Upper lobe of right lung (tissue), 1 donor: ENCODE measurements at regions not wholly inside any gene's neighbourhood (a gene's known extent, or its start where the extent isn't known, plus 50 kb on each side); places are given as distances from the start of the nearest gene placed in this dataset.

Experiments used
- ATAC-seq: fragments of 200-7000 bp; cut with Tn5 transposase; one replicate; pipeline ENCODE4 v1.9.1; 2020; ENCODE audit warnings: mild to moderate bottlenecking, moderate library complexity
- DNase-seq: peaks from one replicate; pipeline ENCODE4 v3.0.0-alpha.2; 2020
- H3K27ac ChIP-seq: fragments of 200-600 bp; one replicate; pipeline ENCODE4 v1.8.0; 2022
- H3K27me3 ChIP-seq: fragments of 200-600 bp; one replicate; pipeline ENCODE4 v1.8.0; 2022; ENCODE audit warnings: mild to moderate bottlenecking
- H3K36me3 ChIP-seq: fragments of 200-600 bp; one replicate; pipeline ENCODE4 v1.8.0; 2022
- H3K4me1 ChIP-seq: fragments of 200-600 bp; one replicate; pipeline ENCODE4 v1.8.0; 2022
- H3K4me3 ChIP-seq: fragments of 200-600 bp; one replicate; pipeline ENCODE4 v1.8.0; 2022; ENCODE audit warnings: mild to moderate bottlenecking
- H3K9me3 ChIP-seq: fragments of 200-600 bp; one replicate; pipeline ENCODE4 v1.8.0; 2022
- intact Hi-C: fragments of 100-400 bp; cut with DNase I; formaldehyde crosslinking; loops from one replicate; pipeline ENCODE4 v1.11.0; 2022
- TF ChIP-seq, protein P1 (sequence below): fragments of 200-600 bp; IDR thresholded peaks from one replicate; pipeline ENCODE4 v1.8.0; 2022; ENCODE audit warnings: antibody characterized with exemption
- donor health status: DM: no; HTN: yes; CAD: no; lungs with severe emphysema.

DNA sequence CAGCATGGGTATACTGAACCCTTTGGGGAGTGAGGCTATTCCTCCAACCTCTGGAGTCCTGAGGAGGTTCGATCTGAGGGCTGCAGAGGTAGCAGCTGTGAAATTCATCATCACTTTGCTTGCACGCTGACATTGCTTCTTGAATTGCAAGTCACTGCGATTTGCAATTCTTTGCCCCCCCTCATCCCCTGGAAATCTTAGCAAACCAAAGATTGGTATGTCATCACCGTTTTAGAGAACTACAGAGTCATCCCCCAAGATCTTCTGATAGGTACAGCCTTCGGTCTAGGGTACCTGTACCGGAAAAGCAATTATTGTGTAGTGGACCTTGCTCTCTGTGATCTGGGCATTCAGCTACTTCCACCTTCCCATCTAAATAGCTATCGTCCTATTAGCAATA is 192.6 kb downstream of the KLF6 start:
- no peak for ATAC-seq
- Histone ChIP-seq H3K27ac (no peak overlapping the region), H3K9me3 (no peaks in the 10 kb centered on the region), H3K27me3 (no peaks in the 10 kb centered on the region), H3K4me1 (no peaks in the 10 kb centered on the region), H3K4me3 (no peak overlapping the region), H3K36me3 (no peaks in the 10 kb centered on the region)
- intact Hi-C loops = no loop called here
- TF ChIP-seq, protein P1, sequence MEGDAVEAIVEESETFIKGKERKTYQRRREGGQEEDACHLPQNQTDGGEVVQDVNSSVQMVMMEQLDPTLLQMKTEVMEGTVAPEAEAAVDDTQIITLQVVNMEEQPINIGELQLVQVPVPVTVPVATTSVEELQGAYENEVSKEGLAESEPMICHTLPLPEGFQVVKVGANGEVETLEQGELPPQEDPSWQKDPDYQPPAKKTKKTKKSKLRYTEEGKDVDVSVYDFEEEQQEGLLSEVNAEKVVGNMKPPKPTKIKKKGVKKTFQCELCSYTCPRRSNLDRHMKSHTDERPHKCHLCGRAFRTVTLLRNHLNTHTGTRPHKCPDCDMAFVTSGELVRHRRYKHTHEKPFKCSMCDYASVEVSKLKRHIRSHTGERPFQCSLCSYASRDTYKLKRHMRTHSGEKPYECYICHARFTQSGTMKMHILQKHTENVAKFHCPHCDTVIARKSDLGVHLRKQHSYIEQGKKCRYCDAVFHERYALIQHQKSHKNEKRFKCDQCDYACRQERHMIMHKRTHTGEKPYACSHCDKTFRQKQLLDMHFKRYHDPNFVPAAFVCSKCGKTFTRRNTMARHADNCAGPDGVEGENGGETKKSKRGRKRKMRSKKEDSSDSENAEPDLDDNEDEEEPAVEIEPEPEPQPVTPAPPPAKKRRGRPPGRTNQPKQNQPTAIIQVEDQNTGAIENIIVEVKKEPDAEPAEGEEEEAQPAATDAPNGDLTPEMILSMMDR = no peak
- DNase-seq = no peak

DNA sequence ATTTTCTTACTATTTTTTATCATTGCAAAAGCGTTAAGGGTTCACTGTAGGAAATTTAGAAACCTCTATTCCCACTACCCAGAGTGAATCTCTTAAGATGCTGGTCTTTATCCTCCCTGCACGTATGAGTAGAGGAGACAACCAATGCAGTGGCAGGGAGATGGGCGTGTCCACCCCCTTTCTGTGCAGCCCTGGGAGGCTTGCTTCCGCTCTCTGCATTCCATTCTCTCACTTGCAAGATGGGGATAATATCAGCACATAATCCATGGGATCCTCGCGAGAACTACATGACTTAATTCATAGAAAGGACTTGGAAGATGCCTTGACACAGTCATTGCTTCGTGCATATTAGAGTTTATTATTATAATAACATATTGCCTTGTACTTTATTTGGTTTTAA is 196.2 kb downstream of the KLF6 start:
- no peak overlapping the region for H3K27ac ChIP-seq
- H3K27me3 ChIP-seq = no peaks in the 10 kb centered on the region
- no peaks in the 10 kb centered on the region for H3K36me3 ChIP-seq
- intact Hi-C loops = no loop called here
- TF ChIP-seq, protein P1 = no peak
- H3K4me1 ChIP-seq = no peaks in the 10 kb centered on the region
- H3K9me3 ChIP-seq = no peaks in the 10 kb centered on the region
- no peak for ATAC-seq
- DNase-seq = no peak
- H3K4me3 ChIP-seq = no peak overlapping the region

DNA sequence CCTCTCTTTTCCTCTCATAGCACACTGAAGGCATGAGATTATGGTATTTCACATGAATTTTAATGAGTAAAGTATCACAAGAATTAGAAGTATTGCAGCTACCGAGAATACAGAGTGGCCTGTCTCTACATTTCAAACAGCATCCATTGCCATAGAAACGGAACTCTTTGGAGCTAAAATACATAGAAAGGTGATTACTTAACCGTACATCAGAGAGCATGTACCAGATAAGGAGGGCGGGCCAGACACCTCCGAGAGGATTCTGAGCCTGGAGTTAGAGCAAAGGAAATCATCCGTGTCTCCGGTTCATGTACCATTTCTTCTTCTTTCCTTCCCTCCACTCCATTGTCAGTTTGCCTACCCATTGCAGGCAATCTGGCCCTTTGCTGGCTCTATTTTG is 196.7 kb downstream of the KLF6 start:
- ATAC-seq = no peak
- DNase-seq = no peak
- Histone ChIP-seq H3K36me3 (no peaks in the 10 kb centered on the region), H3K4me3 (no peak overlapping the region), H3K9me3 (no peaks in the 10 kb centered on the region), H3K27ac (no peak overlapping the region), H3K27me3 (no peaks in the 10 kb centered on the region), H3K4me1 (no peaks in the 10 kb centered on the region)
- TF ChIP-seq, protein P1 = no peak
- intact Hi-C loops = no loop called here

DNA sequence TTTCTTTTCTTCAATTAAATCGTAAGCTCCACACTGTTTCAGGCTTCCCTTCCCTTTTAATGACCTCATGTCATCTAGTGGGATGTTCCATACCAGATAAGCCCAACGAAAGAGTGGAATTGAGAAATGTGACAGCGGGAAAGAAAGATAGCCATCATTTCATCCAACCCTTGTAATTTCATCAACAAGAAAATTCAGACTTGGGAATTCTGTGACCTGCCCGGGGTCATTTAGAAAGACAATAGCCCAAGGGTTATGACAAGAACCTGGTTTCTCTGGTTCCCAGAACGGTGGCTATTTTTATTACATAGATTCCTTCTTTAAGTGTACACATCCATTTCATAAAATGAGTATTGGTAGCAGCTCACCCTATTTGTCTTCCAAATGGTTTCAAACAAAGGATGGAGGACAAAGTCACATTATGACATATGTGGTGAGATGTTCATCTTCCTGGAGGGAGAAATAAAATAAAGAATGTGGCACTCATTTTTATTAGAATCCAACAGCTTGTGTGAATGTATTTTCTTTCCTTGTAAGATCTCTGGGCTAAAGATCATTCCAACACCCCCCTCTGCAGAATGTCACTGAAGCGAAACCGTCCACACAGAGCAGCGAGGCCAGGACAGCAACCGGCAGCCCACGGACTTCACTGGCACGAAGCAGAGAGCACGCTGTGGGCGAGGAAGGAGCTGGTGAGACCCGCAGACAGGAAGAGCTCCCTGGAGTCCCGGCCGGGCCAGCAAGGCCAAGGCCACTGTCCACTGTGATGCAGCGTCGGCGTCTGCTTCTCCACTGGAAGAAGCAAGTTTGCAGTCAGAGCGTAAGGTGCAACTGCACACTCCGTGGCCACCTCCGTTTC is 199.9 kb downstream of the KLF6 start:
- intact Hi-C loops = no loop called here
- no peak for ATAC-seq
- Histone ChIP-seq H3K36me3 (no peaks in the 10 kb centered on the region), H3K4me3 (no peak overlapping the region), H3K4me1 (no peaks in the 10 kb centered on the region), H3K27ac (no peak overlapping the region), H3K27me3 (no peaks in the 10 kb centered on the region), H3K9me3 (no peaks in the 10 kb centered on the region)
- DNase-seq = no peak
- TF ChIP-seq, protein P1 = no peak

DNA sequence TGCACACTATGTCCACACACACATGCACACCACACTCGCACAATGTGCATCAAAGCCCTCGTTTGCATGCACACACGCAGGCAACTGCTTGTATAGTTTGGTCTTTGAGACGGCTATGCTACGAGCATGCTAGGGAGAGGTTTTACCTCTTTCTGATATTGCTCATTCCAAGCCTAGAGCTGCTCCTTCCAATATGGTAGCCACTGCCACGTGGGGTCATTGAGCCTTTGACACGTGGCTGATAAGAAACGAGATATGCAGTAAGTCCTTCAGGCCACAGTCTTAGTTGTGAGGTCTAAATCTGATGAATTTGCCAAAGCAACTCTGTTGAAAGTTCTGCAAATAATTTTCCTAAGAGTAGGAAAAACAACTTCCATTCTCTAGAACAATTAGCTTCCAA is 204.4 kb downstream of the KLF6 start:
- H3K27ac ChIP-seq = no peak overlapping the region
- TF ChIP-seq, protein P1 = no peak
- no peaks in the 10 kb centered on the region for H3K27me3 ChIP-seq
- H3K9me3 ChIP-seq = no peaks in the 10 kb centered on the region
- intact Hi-C loops = no loop called here
- no peaks in the 10 kb centered on the region for H3K36me3 ChIP-seq
- ATAC-seq (no peak), DNase-seq (no peak)
- H3K4me1 ChIP-seq = no peaks in the 10 kb centered on the region
- no peak overlapping the region for H3K4me3 ChIP-seq
